Neural cell (in vitro differentiated cells): ENCODE measurements at regions not wholly inside any gene's neighbourhood (a gene's known extent, or its start where the extent isn't known, plus 50 kb on each side); places are given as distances from the start of the nearest gene placed in this dataset.

Source experiments
- EP300 ChIP-seq: fragments of 450-650 bp; conservative IDR thresholded peaks from 2 replicates; pipeline ENCODE4 v1.6.1; 2014; ENCODE audit warnings: antibody characterized with exemption, mild to moderate bottlenecking, moderate library complexity; ENCODE audit not compliant: poor library complexity, severe bottlenecking
- EZH2 ChIP-seq: fragments of 200-600, 300-800 bp; shearing (Covaris generic), sonication (generic); IDR thresholded peaks from 2 replicates; pipeline ENCODE4 v1.6.1; 2014; ENCODE audit warnings: antibody characterized with exemption, low read length, borderline replicate concordance, mild to moderate bottlenecking; ENCODE audit not compliant: insufficient read depth, poor library complexity, severe bottlenecking
- MXI1 ChIP-seq: fragments of 450-650 bp; conservative IDR thresholded peaks from 2 replicates; pipeline ENCODE4 v1.6.1; 2014; ENCODE audit warnings: antibody characterized with exemption, mild to moderate bottlenecking; ENCODE audit not compliant: poor library complexity, severe bottlenecking
- POLR2AphosphoS5 ChIP-seq: IDR thresholded peaks from 2 replicates; pipeline ENCODE4 v1.6.1; 2012
- RAD21 ChIP-seq: fragments of 450-650 bp; conservative IDR thresholded peaks from 2 replicates; pipeline ENCODE4 v1.6.1; 2014; ENCODE audit warnings: antibody characterized with exemption, mild to moderate bottlenecking, moderate library complexity
- SMC3 ChIP-seq: fragments of 450-650 bp; conservative IDR thresholded peaks from 2 replicates; pipeline ENCODE4 v1.6.1; 2014; ENCODE audit warnings: antibody characterized with exemption, mild to moderate bottlenecking, moderate library complexity; ENCODE audit not compliant: poor library complexity
- TAF1 ChIP-seq: IDR thresholded peaks from 2 replicates; pipeline ENCODE4 v1.6.1; 2012; ENCODE audit warnings: low read depth
- TF ChIP-seq, protein P1 (sequence below): fragments of 450-650 bp; IDR thresholded peaks from 2 replicates; pipeline ENCODE4 v1.5.1; 2014; ENCODE audit warnings: antibody characterized with exemption, mild to moderate bottlenecking, moderate library complexity; ENCODE audit not compliant: poor library complexity, severe bottlenecking
- TF ChIP-seq, protein P2 (sequence below): IDR thresholded peaks from 2 replicates; pipeline ENCODE4 v1.6.1; 2012; ENCODE audit warnings: borderline replicate concordance

DNA sequence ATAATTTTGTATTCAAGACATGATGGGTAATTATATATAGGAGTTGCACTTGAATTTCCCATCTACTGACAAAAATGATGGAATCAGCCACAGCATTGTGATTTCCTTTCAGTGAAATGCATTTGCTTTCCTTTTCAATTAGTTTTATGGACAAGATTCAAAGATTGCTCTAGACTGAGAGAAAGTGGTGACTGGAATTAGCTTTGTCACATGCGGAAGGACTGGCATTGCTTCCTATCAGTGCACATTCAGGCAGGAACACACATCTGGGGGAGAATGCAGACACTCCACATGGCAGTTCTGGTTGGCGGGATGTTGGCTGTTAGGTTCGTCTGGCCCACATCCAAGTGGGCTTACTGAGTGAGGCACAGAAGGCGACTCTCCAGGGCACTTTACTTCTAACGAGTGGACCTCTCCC lies 399.3 kb upstream of the RGMA start:
- TF ChIP-seq, protein P1, sequence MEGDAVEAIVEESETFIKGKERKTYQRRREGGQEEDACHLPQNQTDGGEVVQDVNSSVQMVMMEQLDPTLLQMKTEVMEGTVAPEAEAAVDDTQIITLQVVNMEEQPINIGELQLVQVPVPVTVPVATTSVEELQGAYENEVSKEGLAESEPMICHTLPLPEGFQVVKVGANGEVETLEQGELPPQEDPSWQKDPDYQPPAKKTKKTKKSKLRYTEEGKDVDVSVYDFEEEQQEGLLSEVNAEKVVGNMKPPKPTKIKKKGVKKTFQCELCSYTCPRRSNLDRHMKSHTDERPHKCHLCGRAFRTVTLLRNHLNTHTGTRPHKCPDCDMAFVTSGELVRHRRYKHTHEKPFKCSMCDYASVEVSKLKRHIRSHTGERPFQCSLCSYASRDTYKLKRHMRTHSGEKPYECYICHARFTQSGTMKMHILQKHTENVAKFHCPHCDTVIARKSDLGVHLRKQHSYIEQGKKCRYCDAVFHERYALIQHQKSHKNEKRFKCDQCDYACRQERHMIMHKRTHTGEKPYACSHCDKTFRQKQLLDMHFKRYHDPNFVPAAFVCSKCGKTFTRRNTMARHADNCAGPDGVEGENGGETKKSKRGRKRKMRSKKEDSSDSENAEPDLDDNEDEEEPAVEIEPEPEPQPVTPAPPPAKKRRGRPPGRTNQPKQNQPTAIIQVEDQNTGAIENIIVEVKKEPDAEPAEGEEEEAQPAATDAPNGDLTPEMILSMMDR = no peak
- TF ChIP-seq EZH2 = no peak
- TF ChIP-seq POLR2AphosphoS5 = peak; percentile 92
- TF ChIP-seq EP300 = peak; percentile 96
- TF ChIP-seq, protein P2, sequence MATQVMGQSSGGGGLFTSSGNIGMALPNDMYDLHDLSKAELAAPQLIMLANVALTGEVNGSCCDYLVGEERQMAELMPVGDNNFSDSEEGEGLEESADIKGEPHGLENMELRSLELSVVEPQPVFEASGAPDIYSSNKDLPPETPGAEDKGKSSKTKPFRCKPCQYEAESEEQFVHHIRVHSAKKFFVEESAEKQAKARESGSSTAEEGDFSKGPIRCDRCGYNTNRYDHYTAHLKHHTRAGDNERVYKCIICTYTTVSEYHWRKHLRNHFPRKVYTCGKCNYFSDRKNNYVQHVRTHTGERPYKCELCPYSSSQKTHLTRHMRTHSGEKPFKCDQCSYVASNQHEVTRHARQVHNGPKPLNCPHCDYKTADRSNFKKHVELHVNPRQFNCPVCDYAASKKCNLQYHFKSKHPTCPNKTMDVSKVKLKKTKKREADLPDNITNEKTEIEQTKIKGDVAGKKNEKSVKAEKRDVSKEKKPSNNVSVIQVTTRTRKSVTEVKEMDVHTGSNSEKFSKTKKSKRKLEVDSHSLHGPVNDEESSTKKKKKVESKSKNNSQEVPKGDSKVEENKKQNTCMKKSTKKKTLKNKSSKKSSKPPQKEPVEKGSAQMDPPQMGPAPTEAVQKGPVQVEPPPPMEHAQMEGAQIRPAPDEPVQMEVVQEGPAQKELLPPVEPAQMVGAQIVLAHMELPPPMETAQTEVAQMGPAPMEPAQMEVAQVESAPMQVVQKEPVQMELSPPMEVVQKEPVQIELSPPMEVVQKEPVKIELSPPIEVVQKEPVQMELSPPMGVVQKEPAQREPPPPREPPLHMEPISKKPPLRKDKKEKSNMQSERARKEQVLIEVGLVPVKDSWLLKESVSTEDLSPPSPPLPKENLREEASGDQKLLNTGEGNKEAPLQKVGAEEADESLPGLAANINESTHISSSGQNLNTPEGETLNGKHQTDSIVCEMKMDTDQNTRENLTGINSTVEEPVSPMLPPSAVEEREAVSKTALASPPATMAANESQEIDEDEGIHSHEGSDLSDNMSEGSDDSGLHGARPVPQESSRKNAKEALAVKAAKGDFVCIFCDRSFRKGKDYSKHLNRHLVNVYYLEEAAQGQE = no peak
- no peak for TF ChIP-seq RAD21
- no peak for TF ChIP-seq TAF1
- TF ChIP-seq SMC3 = no peak
- peak; percentile 32 for TF ChIP-seq MXI1
